Sciatic nerve (tissue), 2 donors: ENCODE measurements at regions not wholly inside any gene's neighbourhood (a gene's known extent, or its start where the extent isn't known, plus 50 kb on each side); places are given as distances from the start of the nearest gene placed in this dataset.
"Not testable (repeated sequence)": the region's sequence is repeated elsewhere in the genome, so short reads cannot be mapped to it uniquely, and the experiment has no call there.

Experiments
- ATAC-seq: fragments of 200-7000 bp; cut with Tn5 transposase; one replicate; pipeline ENCODE4 v1.9.1; 2020; ENCODE audit warnings: mild to moderate bottlenecking, moderate library complexity
- DNase-seq: peaks from one replicate; pipeline ENCODE4 v3.0.0-alpha.2; 2020; ENCODE audit warnings: low spot score
- intact Hi-C: fragments of 100-400 bp; cut with DNase I; formaldehyde crosslinking; loops from one replicate; pipeline ENCODE4 v1.14.2; 2022
- donor health status: DM: no; HTN: no; CAD: no.
- donor health status: DM: no; HTN: no; CAD: no.

GRCh38 chr1:232150770-232151548 is 479.0 kb downstream of the SIPA1L2 start:
- intact Hi-C loops: no loop called here
- no peak for DNase-seq
- ATAC-seq: no peak

GRCh38 chr1:232149287-232150201 is 480.4 kb downstream of the SIPA1L2 start:
- ATAC-seq (no peak), DNase-seq (no peak)
- intact Hi-C loops: no loop called here

GRCh38 chr1:232147215-232147614 is 482.7 kb downstream of the SIPA1L2 start:
- intact Hi-C loops: no loop called here
- no peak for DNase-seq
- ATAC-seq: no peak

DNA sequence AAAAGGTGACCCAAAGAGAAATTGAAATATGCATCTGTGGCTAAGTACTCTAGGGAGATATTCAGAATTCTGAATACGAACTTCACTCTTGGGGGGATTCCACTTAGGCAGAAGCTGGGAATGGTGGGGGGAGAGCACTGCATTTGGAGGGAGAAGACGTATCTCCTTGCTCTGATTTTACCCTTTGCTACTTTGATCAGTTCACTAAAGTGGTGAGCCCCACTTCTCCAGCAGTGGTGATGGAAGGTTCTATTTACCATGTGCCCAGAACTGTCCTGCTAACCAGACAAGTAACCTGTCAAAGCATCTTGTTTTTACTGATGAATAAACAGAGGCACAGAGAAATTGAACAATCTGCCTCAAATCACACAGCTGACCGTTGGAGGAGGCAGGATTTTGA is 483.4 kb downstream of the SIPA1L2 start:
- no peak for DNase-seq
- intact Hi-C loops: no loop called here
- no peak for ATAC-seq

DNA sequence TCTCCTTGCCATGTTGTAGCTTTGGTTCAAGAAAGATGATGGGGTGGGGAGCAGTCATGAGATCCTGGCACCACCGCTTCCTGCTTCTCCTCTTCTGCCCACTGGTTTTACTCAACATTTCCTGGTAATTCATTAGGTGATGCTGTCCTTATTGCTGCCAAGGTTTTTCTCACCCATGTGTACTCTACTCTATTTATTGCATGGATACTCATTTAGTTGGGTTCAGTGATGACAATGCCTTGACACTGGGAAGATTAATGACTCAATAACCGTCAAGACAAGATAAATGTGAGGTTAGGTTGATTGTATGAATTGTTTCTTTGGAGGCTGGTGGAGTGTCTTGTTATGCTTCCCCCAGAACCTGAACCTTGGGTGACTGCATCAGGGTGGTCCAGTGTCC is 484.2 kb downstream of the SIPA1L2 start:
- ATAC-seq (no peak), DNase-seq (no peak)
- intact Hi-C loops: no loop called here

GRCh38 chr1:232144696-232145230 is 485.2 kb downstream of the SIPA1L2 start:
- ATAC-seq (no peak), DNase-seq (no peak)
- intact Hi-C loops: no loop called here

DNA sequence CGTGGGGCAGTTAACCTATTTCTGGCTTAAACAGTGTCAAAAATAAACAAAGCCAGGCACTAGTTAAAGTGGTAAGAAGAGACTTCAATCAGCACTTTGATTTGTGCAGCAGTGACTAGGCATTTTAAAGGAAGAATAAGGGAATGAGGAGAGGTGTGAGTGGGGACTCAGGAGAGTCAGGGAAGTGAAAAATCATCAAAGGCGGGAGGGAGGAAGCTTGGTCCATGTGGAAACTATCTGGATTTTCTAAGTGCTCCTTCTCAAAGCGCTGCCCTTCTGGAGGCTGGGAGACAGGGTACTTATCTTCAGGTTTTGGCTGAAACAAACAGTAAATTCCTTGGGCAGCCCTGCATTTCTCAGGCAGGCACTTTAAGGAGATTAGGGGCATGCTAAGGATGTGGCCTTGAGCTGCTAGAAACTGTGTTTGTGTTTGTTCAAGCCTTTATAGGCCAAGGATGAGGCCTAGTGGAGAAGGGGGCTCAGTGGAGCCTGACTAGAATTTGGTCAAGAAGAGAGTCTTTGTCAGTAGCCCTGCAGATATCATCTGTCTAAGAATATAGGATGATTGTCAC is 486.5 kb downstream of the SIPA1L2 start:
- no peak for ATAC-seq
- intact Hi-C loops: no loop called here
- DNase-seq: no peak

DNA sequence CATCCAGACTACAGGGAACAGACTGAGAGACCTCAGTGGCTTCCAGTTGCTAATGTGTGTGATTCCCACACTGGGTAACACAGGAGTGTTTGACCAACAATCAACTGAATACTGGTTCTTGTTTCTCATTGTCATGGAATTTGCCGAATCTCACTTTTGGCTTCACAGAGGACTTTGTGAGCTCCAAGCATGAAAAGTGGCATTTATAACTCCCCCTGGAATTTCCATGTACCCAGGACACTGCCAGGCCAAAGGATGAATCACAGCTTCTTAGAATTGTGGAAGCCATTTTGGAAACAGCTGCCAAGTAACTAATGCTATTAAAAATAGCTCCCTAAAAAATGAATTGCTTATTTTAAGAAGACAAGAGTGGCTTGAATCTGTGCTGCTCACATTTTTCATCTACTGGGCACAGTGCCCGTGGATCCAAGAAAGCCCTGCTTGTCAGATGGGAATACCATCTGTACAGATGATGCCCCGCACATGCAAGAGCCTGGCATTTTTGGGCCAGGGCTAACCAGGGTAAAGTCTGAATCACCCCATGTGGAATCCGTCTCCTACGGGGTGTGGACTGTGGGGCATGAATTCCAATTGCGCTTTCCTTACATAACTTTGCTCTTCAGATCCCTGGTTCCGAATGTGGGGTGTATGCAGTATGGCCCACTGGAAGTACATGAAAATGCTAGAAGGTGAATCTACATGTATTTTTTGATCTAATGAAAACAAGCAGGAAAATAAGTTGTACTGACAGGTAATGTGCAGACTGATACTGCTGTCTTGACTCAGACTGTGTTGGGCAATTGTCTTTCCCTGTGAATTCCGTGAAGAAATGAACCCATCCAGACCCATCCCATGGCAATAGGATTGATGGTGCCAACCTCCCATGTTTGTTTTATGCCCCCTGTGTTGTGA is 487.3 kb downstream of the SIPA1L2 start:
- DNase-seq (peak; percentile 82), ATAC-seq (peak; percentile 89)
- intact Hi-C loops: no loop called here

GRCh38 chr1:232141167-232141448 is 488.8 kb downstream of the SIPA1L2 start:
- intact Hi-C loops, DNase-seq, ATAC-seq: not testable (repeated sequence)

DNA sequence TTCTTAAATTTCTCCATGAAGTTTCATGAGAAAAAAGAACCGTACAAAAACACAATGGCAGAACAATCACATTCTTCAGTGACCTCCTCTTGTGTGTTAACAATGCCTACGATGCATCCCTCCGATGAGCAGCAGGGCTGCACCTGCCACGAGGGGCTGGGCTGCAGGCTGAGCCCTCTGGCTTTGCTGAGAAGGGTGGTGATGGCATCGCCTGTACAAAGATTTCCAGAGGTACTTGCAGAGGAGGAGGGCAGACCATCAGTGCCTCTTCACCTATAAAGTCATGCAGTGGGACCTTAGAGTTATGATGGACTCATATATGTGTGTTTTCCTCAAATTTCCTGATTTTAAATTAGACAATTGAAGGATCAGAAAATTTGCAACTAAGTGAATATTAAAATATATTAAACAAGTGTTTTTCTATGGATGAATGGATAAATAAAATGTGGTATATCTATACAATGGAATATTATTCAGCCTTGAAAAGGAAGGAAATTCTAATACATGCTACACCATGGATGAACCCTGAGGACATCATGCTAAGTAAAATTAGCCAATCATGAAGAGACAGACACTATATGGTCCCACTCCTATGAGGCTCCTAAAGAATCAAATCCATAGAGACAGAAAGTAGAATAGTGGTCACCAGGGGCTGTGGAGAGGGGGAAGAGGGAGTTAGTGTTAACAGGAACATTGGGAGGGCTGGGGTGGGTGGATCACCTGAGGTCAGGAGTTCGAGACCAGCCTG is 489.3 kb downstream of the SIPA1L2 start:
- intact Hi-C loops: no loop called here
- DNase-seq: no peak
- ATAC-seq: no peak

DNA sequence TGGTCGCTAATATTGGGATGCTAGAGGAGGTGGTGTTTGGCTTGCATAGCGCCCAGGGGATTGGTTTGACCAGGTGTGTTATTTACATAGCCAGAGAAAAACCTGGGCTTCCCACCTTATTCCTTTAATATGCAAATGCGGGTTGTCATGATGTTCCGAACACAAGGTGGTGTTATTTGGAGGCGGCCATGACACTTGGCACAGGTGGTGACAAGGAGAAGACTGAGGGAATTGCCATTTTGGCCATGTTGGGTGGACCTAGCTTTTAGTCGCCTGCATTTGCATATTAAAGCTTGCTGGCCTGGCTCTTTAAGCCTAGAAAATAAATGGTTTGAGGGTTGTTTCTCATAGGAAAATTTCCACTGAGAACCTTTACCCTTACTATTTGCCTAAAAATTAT is 490.5 kb downstream of the SIPA1L2 start:
- intact Hi-C loops: no loop called here
- ATAC-seq (no peak), DNase-seq (no peak)

GRCh38 chr1:232138044-232138443 is 491.9 kb downstream of the SIPA1L2 start:
- intact Hi-C loops: no loop called here
- DNase-seq (no peak), ATAC-seq (no peak)

GRCh38 chr1:232137066-232137465 is 492.9 kb downstream of the SIPA1L2 start:
- no peak for ATAC-seq
- intact Hi-C loops: no loop called here
- DNase-seq: no peak

- intact Hi-C loops: no loop called here
- DNase-seq: no peak
- no peak for ATAC-seq
Measured at GRCh38 chr1:232136136-232136535, 493.8 kb downstream of the SIPA1L2 start.

GRCh38 chr1:232134365-232134764 is 495.6 kb downstream of the SIPA1L2 start:
- no peak for ATAC-seq
- no peak for DNase-seq
- intact Hi-C loops: no loop called here

DNA sequence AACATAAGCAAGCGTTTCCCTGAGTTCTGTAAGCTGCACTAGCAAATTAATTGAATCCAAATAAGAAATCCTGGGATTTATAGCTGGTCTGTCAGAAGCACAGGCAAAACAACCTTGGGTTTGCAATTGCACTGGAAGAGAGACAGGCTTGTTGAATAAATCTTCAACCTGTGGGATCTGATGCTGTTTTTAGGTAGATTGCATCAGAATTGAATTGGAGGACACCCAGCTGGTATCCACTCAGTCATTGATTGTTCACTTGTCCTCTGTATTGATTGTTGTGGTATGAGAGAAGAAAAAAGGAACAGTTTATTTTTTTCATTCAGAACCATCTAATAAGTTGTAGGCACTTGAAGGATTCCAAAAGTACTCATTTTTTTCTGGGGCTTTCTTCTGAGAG is 497.4 kb downstream of the SIPA1L2 start:
- ATAC-seq (no peak), DNase-seq (no peak)
- intact Hi-C loops: no loop called here

DNA sequence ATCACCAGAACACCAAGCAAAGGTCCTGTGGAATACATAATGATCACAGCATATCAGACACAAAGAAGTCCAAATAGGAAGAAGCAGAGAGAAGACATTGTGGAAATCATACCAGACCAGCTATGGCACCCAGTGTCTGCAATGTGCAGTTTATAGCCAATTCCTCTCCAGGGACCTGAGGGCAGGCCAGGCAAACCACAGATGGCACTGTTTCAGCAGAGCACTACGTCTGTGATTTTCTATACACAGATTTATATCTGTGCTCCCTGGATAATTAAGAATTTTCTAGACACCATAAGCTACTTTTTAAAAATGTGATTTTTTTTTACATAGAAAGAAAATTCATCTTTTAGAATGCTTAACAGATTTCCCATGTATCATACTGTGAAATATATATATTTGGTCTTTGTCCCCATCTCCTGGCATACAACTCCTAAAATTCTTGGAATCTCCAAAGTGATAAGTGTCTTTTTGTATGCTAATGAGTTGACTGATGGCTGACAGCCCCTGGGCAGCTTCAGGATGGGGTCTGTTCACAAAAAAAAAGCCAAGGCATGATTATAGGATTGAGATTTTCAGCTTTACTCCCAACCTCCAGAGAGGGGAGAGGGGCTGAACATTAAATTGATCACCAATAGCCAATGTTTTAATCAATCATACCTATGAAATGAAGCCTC is 498.1 kb downstream of the SIPA1L2 start:
- no peak for DNase-seq
- intact Hi-C loops: no loop called here

More for the DNA sequence above, 498.1 kb downstream of the SIPA1L2 start:
- no peak for ATAC-seq
